HG03196 (cell line): ENCODE measurements at regions not wholly inside any gene's neighbourhood (a gene's known extent, or its start where the extent isn't known, plus 50 kb on each side); places are given as distances from the start of the nearest gene placed in this dataset.

Experiments
- ATAC-seq: cut with Tn5 transposase; IDR thresholded peaks from one replicate; pipeline ENCODE4 v1.9.1; 2021; ENCODE audit not compliant: unreplicated experiment

DNA sequence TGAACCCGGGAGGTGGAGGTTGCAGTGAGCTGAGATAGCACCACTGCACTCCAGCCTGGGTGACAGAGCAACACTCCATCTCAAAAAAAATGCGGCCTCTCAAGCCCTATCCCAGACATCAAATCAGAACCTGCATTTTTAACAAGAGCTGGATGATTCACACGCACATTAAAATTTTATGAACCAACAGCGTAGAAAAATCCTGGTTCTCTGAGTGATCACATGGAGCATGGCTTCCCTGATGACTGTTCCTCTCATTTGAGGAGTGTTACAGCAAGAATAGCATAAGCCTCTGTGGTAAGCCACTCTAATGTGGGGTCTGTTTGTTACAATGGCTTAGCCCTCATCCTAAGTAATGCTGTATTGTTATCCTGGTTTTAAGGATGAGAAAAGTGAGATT is 163.6 kb downstream of the BRMS1L start:
- no peak for ATAC-seq

DNA sequence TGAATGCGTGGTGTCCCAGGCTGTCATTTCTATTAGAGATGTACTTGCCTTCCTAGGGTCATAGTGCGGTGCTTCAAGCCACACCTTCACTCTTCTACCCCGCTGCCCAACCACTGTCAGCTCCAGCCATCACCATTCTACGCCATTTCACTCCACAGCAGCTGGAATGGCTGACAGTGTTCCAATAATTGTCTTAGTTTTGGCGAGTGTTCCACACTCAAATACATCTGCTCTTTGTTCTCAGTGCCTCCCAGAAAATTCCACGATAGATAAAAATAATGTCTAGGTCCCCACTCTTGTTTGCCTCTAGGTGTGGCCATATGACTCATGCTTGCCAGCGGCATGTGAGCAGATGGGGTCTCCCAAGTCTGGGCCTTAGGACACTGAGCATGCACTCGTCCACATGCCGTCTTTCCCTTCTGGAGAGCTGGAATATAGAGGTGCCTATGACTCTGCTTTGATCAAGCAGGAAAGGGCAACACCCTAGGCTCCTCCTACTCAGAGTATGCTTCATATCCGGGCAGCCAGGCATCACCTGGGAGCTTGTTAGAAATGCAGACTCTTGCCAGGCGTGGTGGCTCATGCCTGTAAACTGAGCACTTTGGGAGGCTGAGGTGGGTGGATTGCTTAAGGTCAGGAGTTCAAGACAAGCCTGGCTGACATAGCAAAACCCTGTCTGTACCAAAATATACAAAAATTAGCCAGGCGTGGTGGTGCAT is 163.0 kb downstream of the BRMS1L start:
- ATAC-seq = no peak

DNA sequence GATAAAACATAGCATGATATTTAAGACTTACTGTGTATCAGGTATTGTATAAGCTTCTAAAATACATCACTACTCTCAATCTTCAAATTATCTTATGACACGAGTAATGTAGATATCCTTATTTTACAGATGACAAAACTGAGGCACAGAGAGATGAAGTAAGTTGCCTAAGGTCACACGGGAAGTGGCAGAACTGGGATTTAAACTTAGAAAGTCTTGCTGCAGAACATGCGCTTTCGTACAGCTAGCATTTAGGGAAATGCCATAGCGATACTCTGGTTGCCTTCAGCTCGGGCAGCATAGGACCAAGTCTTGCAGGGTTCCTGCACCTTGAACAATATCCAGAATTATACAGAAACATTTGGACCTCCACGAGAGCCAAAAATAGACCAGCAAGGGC is 162.4 kb downstream of the BRMS1L start:
- ATAC-seq = no peak

DNA sequence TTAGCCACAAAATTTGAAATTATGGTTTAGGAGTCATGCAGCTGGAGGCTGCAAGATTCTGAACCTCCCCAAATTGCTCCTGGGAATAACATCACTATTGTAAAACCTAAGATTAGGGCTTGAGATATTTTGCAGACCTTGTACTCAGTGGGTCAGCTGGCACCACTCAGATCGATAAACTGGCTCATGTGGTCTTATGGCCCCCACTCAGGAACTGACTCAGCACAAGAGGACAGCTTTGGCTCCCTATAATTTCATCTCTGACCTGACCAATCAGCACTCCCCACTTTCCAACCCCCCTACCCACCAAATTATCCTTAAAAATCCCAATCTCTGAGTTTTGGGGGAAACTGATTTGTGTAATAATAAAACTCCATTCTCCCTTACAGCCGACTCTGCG is 161.6 kb downstream of the BRMS1L start:
- ATAC-seq = no peak

DNA sequence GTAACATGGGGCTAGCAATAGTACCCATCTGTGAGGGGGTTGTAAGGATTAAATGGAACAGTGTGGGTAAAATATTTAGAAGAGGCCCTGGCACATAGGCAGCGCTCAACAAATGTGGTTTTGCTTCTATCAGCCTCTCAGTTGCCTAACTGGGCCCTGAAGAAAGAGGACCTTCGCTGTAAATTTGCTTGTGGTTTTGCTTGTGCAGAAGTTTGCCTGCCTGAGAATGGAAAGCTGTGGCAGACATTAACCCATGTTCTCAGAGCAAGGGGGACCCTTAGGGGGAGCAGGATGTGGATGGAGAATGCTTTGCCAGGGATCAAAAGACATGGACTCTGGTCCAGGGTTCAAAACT is 160.1 kb downstream of the BRMS1L start:
- no peak for ATAC-seq

DNA sequence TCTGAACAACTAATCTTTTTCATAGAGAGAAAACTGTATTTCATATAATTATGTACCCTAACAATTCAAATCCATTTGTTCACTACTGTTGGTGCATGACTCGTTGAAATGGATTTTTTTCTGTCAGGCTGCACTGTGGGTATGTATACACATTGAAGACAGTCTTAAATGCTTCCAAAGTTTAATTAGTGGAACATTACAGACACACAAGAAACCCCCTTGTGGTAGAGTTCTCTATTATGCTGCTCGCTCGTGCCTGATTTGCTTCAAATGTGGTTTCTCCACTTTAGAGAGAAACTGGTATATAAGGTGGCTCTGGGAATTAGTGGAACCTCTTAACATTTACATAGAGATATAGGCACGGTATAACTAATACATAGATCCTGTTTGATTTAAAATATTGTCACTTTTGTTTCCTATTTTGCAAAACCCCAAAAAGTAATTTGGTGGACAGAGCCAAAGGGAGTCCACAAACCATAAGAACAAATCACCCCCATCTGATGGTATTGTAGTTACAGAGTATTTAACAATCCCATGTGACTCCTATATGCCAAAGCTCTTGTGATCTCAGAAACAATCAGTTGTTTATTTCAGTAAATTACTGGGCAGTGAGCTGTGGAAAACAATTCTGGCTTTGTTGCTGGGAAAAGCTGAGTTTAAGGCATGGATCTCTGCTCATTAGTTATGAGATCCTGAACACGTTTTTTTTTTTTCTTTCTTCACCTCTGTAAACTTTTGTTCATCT is 159.5 kb downstream of the BRMS1L start:
- no peak for ATAC-seq

DNA sequence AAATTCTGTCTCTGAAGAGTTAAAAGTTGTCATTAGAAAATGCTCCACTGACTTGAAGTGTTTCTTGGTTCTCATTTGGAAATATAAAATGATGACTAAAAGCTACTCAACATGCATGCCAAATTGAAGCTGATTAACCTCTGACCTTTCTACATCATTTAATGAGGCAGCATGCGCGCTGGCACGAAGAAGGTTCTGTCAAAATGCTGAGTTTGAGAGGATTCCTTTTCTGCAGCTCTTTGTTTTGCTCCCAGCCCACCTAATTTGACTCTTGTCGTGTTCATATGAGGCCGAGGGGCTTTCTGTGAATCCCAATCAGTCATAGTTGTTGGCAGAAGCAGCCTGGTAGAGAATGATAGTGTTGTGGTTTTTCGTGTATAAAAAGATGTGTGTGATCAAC is 153.4 kb downstream of the BRMS1L start:
- ATAC-seq = no peak

DNA sequence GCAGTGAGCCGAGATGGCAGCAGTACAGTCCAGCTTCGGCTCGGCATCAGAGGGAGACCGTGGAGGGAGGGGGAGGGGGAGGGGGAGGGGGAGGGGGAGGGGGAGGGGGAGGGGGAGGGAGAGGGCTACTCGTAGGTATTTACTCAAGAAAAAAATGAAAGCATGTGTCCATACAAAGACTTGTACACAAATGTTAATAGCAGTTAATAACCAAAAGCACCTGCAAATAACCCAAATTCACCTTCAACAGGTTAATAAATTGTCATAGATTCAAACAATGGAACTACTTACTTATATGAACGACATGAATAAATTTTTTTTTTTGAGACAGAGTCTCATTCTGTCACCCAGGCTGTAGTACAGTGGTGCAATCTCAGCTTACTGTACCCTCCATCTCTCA is 152.4 kb downstream of the BRMS1L start:
- ATAC-seq = no peak

DNA sequence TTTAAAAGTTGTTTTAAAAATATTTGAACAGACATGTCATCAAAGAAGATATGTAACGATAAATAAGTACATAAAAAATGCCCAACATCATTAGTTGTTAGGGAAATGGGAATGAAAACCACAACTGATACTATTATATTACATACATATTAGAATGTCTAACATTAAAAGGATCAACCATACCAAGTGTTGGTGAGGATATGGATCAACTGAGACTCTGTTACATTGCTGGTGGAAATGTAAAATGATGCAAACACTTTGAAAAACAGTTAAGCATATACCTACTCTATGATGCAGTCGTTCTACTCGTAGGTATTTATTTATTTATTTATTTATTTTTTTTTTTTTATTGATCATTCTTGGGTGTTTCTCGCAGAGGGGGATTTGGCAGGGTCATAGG is 149.7 kb downstream of the BRMS1L start:
- ATAC-seq = no peak

DNA sequence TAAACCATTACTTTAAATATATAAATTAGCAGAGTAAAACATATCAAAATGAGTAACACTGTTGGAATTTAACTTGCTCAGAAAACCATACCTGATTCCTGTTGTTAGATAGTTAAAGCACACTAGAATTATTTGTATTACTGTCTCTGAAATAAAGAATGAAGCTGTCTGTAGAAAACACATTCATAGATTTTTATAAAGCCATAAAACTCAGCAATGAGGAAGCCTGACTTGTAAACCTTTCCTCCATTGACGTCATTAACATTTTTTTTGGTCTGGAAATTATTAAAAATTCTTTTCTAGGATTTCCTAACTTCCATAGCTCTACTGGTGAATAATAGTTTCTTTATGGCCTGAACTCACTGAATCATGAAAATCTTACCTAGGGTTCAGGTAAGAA is 147.6 kb downstream of the BRMS1L start:
- no peak for ATAC-seq

DNA sequence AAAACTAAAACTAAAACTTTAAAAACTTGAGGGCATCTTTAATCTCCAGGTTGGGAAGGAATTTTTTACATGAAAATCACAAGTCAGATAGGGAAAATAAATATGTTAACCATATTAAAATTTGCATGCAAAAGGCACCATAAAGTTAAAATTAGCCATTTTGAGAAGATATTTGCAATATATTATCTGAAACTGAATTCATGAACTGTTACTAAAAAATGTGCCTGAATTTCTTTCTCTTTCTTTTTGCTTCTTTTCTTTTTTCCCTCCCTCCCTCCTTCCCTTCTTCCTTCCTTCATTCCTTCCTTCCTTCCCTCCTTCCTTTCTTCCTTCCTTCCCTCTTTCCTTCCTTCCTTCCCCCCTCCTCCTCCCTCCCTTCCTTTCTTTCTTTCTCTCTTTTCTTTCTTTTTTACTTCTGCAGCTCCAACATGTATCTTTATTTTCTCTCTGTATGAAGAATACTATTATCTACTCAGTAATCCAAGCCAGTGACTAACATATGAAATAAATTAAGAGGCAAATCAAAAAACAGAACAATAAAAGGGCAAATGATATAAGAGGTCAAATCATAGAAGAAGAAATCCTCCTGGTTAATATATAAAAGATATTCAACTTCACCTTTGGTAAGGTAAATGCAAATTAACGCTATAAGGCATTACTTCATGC is 146.0 kb downstream of the BRMS1L start:
- no peak for ATAC-seq

DNA sequence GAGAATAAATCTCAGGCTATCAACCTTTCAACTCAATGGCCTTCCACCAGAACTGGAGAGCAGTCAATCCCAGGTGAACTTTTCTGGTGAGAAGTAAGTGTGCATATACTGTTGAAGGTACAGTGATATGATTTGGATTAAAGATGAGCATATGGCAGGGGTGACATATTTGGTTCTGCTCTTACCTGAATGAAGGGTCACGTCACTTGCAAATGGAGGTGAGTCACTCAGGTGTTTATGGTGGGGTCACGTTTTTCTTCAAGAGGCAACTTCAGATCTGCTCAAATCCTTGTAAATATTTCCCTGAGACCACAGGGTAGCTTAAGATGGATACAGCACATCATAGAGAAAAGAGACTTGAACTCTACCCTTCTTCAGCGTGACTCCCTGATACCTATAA is 143.2 kb downstream of the BRMS1L start:
- no peak for ATAC-seq

DNA sequence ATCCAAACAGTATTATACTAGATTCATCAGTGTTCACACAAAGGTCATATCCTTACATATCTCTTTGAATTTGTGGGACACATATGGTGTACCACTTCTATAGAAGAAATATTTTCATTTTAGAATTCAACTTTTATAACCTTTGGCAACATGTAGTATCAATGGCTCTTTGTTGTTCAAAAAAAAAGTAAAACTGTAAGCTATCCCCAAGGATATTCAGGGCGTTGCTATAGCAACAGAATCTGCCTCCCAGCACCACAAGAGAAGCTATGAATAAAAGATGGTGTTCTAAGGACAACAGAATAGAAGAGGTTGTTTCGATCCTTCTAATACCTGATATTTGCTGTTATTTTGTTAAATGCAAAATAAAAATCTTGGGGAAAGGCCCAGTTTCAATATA is 139.3 kb downstream of the BRMS1L start:
- ATAC-seq = no peak

DNA sequence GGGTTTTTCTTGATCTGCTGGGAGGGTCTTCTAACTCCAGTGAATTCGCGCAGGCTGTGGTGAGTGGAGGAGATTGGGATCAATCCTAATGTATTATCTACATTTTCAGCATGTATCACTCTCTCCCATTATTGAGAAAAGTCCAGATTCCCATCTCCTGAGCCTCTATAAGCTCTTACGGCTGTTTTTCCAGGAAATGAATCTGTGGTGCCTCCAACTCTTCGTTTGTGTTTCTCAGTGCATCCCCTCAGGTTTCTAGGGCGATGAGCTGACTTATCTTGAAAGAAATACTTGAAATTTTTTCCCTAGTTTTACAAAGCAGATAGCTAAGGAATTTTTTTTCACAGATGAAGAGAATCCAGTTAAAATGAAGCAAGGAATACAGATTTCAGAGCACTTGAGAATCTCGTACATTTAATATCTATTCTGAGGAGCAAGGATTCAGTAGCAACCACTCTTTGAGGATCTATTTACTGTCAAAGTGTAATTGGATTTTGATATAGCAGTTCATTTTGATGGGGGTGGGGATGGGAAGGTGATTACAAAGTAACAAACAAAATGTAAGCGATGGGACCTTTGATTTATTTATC is 138.7 kb downstream of the BRMS1L start:
- no peak for ATAC-seq

DNA sequence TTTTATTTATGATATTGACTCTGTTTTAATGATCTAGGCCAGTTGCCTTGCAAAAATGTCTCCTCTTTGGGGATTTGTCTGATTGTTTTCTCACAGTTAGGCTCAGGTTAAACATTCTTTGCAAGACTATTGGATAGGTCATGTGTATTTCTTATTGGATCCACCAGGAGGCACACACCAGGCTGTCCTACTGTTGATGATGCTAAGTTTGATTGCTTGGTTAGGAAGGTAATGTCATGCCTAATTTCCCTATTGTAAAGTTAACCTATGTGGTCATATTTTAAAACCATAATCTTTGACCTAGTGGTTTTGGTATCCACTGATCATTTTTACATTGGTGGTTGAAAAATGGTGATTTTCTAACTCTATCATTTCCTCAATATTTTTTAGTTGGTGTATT is 137.1 kb downstream of the BRMS1L start:
- ATAC-seq = no peak

DNA sequence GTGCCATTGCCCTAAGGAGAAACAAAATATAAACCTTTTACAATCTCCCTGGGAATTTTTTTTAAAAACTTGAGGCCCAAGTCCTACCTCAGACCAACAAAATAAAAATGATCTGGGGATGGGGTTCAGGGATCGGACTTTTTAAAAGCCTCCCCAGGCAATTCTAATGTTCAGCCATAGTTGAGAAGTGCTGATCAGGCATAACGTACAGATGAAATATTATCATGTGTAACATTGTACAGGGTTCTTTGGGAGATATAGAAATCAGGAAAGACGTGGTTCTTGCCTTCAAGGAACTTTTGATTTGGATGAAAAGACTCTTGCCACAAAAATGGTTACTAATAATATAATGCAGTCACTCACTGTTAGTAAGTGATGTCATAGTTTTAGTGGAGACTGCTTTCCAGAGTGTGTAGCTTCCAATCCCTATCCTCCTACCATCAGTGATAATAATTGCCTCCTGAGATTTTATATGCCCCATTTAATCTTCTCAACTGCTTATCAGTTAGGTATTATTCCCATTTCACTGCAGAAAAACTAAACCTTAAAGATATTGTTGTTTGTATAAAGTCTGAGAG is 135.6 kb downstream of the BRMS1L start:
- no peak for ATAC-seq

DNA sequence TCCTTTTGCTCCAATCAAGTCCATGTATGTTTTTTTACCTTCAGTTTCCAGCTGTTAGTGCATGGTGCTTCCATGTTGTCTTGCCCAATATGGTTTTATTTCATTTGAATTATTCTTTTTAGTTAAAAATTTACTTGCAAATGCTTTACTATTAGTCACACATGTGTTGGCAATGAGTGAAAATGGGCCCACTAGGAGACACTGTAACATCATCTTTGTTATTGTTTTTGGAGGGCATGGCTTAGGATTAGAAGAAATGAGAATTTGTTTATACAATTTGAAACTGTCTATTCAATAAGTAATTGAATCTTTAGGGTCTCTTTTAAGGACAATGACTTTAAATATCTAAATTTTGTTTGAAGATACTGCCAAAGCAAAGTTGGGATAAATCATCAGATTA is 133.7 kb downstream of the BRMS1L start:
- no peak for ATAC-seq

DNA sequence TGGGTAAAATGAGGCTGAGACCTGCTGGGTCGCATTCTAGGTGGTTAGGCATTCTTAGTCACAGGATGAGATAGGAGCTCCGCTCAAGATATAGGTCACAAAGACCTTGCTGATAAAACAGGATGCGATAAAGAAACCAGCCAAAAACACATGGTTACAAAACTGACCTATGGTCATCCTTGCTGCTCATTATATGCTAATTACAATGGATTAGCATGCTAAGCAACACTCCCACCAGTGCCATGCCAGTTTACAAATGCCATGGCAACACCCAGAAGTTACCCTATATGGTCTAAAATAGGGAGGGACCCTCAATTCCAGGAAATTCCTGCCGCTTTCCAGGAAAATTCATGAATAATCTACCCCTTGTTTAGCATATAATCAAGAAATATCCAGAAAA is 132.4 kb downstream of the BRMS1L start:
- ATAC-seq = no peak

DNA sequence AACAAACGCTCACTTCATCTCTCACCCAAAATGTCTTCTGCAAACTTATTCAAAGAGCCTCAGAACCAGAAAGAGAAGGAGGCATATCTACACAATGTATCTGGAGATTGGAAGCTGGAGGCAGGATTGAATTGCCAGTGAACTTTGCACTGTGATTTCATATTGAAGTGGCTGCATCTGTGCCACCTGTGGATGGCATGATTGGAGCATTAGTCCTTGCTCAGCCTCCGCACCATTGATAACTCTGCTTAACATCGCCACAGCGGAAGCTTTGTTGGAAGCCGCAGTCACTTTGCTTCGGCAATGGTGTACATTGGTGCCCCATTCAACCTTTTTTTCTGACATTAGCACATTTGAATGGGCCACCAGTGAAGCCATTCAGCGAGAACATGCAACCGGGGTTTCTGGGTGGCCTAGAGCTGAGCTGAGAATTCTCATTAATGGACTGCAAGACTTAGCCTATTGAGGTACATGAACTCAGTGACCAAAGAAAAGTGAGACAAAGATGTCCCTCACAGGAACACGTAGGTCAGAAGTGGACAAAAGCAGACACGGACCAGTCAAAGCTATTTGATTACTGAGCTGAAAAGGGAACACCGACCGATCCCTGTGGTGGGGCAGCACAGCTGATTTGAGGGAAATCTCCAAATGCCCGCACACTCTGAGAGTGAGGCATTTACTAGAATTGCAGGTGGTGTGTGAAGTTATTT is 130.4 kb downstream of the BRMS1L start:
- ATAC-seq = no peak

DNA sequence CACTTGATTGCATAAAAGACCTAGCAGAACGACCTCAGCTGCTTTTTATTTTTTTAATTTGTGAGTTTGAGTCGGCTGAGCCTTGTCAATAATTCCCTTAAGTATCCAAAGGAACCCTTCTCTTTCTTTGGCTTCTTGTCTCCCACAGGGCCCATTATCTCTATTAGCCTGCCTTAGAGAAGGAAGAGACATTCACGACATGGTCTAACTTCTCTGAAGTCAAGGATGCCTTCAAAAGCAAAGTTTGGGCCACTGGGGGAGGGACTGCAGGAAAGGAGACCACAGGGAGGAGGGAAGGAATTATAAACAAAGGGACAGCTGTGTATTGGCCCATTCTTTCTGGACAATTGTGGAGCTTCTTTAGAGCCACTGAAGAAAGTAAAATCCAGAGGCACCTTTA is 126.4 kb downstream of the BRMS1L start:
- no peak for ATAC-seq

DNA sequence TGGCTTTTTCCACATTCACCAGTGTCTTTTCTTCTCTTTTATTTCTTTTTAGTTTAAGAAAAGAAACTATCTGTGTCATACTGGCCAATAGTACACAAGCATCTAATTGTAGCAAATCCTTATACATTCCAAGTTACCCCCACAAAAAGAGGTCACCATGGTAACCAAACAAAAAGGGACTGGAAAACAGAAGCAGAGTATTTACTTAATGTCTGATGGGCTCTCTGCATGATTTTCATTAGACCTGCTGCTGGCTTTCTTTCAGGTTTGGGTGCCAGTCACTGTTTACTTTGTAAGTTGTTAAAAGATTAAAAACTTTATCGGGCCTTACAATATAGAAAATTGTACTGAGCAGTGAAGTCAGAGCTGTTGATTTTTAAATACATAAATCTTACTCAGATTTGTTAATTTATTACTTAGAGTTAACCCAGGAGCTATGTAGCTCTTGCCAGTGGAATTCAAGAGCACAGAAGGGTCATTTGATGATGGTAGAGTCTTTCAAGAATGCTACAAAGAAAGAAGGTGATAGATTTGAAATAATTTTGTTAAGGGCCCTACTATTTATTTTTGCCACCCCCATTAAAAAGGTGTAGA is 123.9 kb downstream of the BRMS1L start:
- no peak for ATAC-seq
